ENCODE measurements at regions not wholly inside any gene's neighbourhood (a gene's known extent, or its start where the extent isn't known, plus 50 kb on each side); places are given as distances from the start of the nearest gene placed in this dataset.

DNA sequence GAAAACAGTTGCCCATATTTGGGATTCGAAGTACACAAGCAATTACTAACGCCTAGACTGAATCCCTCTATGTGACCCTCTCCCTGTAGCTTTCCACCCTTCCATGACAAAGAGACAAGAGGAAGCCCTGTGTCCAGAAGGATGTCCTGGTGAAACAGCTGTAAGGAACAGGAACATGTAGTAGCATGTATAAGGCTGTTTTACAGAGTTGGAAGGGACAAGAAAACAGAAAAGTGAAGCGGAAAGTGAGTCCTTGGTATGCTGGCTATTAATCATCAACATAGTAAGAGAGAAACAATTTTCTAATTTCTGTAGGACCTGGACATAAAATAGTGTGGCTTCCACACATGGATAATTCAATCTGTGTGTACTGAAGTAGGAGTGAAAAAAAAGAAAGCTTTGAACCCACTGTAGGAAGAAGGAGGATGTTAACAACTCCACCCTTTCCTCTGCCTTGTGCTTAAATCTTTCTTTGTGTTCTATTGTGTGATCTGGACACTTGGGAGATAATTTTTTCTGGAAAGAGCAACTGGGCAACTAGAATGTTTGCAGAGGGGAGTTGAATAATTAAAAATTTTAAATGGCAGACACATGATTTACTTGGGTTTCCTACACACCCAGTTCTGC is 162.3 kb upstream of the ZSWIM2 start:
- Histone ChIP-seq H3K4me3 (replicated peaks; ENCODE audit: insufficient read depth, low read length) (no peak overlapping the region), H3K27me3 (ENCODE audit: insufficient read depth, poor library complexity, severe bottlenecking) (no peaks in the 10 kb centered on the region), H3K27ac (replicated peaks) (no peak overlapping the region)
- TF ChIP-seq, protein P1, sequence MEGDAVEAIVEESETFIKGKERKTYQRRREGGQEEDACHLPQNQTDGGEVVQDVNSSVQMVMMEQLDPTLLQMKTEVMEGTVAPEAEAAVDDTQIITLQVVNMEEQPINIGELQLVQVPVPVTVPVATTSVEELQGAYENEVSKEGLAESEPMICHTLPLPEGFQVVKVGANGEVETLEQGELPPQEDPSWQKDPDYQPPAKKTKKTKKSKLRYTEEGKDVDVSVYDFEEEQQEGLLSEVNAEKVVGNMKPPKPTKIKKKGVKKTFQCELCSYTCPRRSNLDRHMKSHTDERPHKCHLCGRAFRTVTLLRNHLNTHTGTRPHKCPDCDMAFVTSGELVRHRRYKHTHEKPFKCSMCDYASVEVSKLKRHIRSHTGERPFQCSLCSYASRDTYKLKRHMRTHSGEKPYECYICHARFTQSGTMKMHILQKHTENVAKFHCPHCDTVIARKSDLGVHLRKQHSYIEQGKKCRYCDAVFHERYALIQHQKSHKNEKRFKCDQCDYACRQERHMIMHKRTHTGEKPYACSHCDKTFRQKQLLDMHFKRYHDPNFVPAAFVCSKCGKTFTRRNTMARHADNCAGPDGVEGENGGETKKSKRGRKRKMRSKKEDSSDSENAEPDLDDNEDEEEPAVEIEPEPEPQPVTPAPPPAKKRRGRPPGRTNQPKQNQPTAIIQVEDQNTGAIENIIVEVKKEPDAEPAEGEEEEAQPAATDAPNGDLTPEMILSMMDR (IDR thresholded peaks at IDR 0.05; ENCODE audit: insufficient read depth, low read length), result no peak
- TF ChIP-seq SPI1 (IDR thresholded peaks at IDR 0.05; ENCODE audit: borderline replicate concordance, low read depth), result no peak
- TF ChIP-seq GABPA (IDR thresholded peaks at IDR 0.05; ENCODE audit: low read depth), result no peak
- TF ChIP-seq REST (IDR thresholded peaks at IDR 0.05; ENCODE audit: insufficient replicate concordance, low read depth), result no peak
- TF ChIP-seq POLR2AphosphoS5 (IDR thresholded peaks at IDR 0.05; ENCODE audit: low read depth), result no peak
- DNase-seq (ENCODE audit: low read depth in 1 of 2, low spot score in 1 of 2), result no peak

GRCh38 chr2:187009483-187010239 is 160.7 kb upstream of the ZSWIM2 start:
- no peak overlapping the region for H3K27ac ChIP-seq (replicated peaks)

More at GRCh38 chr2:187009483-187010239, 160.7 kb upstream of the ZSWIM2 start:
- TF ChIP-seq POLR2AphosphoS5 (IDR thresholded peaks at IDR 0.05; ENCODE audit: low read depth) (no peak), GABPA (IDR thresholded peaks at IDR 0.05; ENCODE audit: low read depth) (no peak), SPI1 (IDR thresholded peaks at IDR 0.05; ENCODE audit: borderline replicate concordance, low read depth) (no peak), REST (IDR thresholded peaks at IDR 0.05; ENCODE audit: insufficient replicate concordance, low read depth) (no peak)
- TF ChIP-seq, protein P1 (IDR thresholded peaks at IDR 0.05; ENCODE audit: insufficient read depth, low read length), result no peak
- H3K4me3 ChIP-seq (replicated peaks; ENCODE audit: insufficient read depth, low read length), result no peak overlapping the region
- no peak for DNase-seq (ENCODE audit: low read depth in 1 of 2, low spot score in 1 of 2)
- no peaks in the 10 kb centered on the region for H3K27me3 ChIP-seq (ENCODE audit: insufficient read depth, poor library complexity, severe bottlenecking)
